ENCODE measurements at regions not wholly inside any gene's neighbourhood (a gene's known extent, or its start where the extent isn't known, plus 50 kb on each side); places are given as distances from the start of the nearest gene placed in this dataset.

DNA sequence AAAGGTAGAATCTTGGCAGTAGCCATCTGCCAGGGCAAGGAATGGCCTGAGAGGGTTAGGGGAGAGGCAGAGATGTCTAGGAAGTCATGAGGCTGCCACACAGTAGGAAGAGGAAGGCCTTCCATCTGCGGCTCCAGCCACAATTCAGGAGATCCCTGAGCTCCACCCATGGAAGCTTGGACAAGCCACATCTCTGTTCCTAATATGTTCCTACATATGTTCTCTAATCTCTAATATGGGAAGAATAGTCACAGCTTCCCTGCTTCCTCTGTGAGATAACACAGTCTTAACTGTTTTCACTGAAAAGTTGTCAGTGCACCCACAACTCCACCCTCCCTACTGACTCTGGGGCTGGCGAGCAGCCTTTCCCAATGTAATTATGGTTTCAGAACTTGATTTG, 109.5 kb downstream of the CDC7 start:
- Histone ChIP-seq H2BK120ac (ENCODE audit: low read depth, low read length) (no peak overlapping the region), H3K36me3 (replicated peaks in 1 of 2; ENCODE audit: control insufficient read depth in 2 of 2, insufficient read depth in 2 of 2, low read length in 2 of 2) (no peaks in the 10 kb centered on the region), H4K8ac (ENCODE audit: low read depth, low read length) (no peak overlapping the region), H3K27ac (replicated peaks; ENCODE audit: low read length) (no peak overlapping the region), H3K79me1 (ENCODE audit: low read depth, low read length) (no peaks in the 10 kb centered on the region), H3K4me2 (ENCODE audit: insufficient read depth, low read length, poor library complexity, severe bottlenecking) (no peak overlapping the region), H3K27me3 (ENCODE audit: control insufficient read depth in 3 of 3, insufficient read depth in 3 of 3, low read depth in 1 of 3, low read length in 3 of 3) (no peaks in the 10 kb centered on the region), H2AFZ (ENCODE audit: low read length) (peak overlapping the region; percentile 4), H2BK15ac (ENCODE audit: low read length) (no peak overlapping the region), H3K4me1 (ENCODE audit: control insufficient read depth in 2 of 2, insufficient read depth in 1 of 2, low read depth in 1 of 2, low read length in 2 of 2) (peaks cover 6 to 16% of the 10 kb centered on the region in 2 donors), H4K91ac (ENCODE audit: low read depth, low read length, poor library complexity) (no peak overlapping the region), H2BK12ac (ENCODE audit: low read length) (peak overlapping the region; percentile 84), H3K14ac (ENCODE audit: low read length) (no peak overlapping the region), H3K4me3 (ENCODE audit: low read length in 2 of 2) (no peak overlapping the region), H2BK5ac (ENCODE audit: low read length) (no peak overlapping the region), H3K9ac (ENCODE audit: low read depth, low read length, poor library complexity) (no peak overlapping the region), H3K4ac (ENCODE audit: low read length) (no peak overlapping the region), H3K9me3 (replicated peaks in 1 of 2; ENCODE audit: control insufficient read depth in 2 of 2, insufficient read depth in 1 of 2, low read depth in 1 of 2, low read length in 2 of 2) (no peaks in the 10 kb centered on the region), H3K18ac (ENCODE audit: low read length) (no peak overlapping the region), H2AK5ac (ENCODE audit: low read depth, low read length) (no peak overlapping the region), H3K23ac (ENCODE audit: low read depth, low read length, poor library complexity) (no peak overlapping the region)
- no CpG with 5 or more reads among the region's 2 CpGs for WGBS, 2 donors (ENCODE audit: extremely low coverage in 2 of 2, insufficient read length in 2 of 2, insufficient replicate concordance in 1 of 2)
- DNase-seq (ENCODE audit: low spot score) = no peak

DNA sequence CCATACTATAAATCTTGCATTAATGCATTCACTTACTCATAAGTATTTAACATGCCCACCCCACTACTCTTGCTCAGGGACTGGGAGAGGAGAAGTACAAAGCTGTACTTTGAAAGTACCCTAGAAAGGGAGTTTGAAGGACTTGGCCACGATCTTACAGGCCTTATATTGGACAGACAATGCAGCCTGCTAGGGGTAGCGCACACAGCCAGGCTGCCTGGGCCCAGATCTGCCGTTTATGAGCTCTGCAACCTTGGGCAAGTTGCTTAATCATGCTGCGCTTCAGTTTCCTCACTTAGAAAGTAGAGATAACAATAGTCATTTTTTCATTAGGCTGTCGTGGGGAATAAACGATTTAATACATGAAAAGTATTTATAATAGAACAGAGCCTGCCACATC, 110.1 kb downstream of the CDC7 start:
- Histone ChIP-seq H3K79me1 (ENCODE audit: low read depth, low read length) (no peaks in the 10 kb centered on the region), H2BK120ac (ENCODE audit: low read depth, low read length) (no peak overlapping the region), H3K36me3 (replicated peaks in 1 of 2; ENCODE audit: control insufficient read depth in 2 of 2, insufficient read depth in 2 of 2, low read length in 2 of 2) (no peaks in the 10 kb centered on the region), H3K27ac (replicated peaks; ENCODE audit: low read length) (no peak overlapping the region), H2BK5ac (ENCODE audit: low read length) (no peak overlapping the region), H3K14ac (ENCODE audit: low read length) (no peak overlapping the region), H3K4ac (ENCODE audit: low read length) (no peak overlapping the region), H3K9ac (ENCODE audit: low read depth, low read length, poor library complexity) (no peak overlapping the region), H3K27me3 (ENCODE audit: control insufficient read depth in 3 of 3, insufficient read depth in 3 of 3, low read depth in 1 of 3, low read length in 3 of 3) (no peaks in the 10 kb centered on the region), H4K8ac (ENCODE audit: low read depth, low read length) (no peak overlapping the region), H4K91ac (ENCODE audit: low read depth, low read length, poor library complexity) (no peak overlapping the region), H3K18ac (ENCODE audit: low read length) (no peak overlapping the region), H3K4me1 (ENCODE audit: control insufficient read depth in 2 of 2, insufficient read depth in 1 of 2, low read depth in 1 of 2, low read length in 2 of 2) (peaks cover 6 to 16% of the 10 kb centered on the region in 2 donors), H3K4me3 (ENCODE audit: low read length in 2 of 2) (no peak overlapping the region), H2AFZ (ENCODE audit: low read length) (no peak overlapping the region), H3K9me3 (replicated peaks in 1 of 2; ENCODE audit: control insufficient read depth in 2 of 2, insufficient read depth in 1 of 2, low read depth in 1 of 2, low read length in 2 of 2) (no peaks in the 10 kb centered on the region), H2BK12ac (ENCODE audit: low read length) (peak overlapping the region; percentile 41), H3K23ac (ENCODE audit: low read depth, low read length, poor library complexity) (no peak overlapping the region), H2BK15ac (ENCODE audit: low read length) (no peak overlapping the region), H2AK5ac (ENCODE audit: low read depth, low read length) (no peak overlapping the region), H3K4me2 (ENCODE audit: insufficient read depth, low read length, poor library complexity, severe bottlenecking) (no peak overlapping the region)
- WGBS, 2 donors (ENCODE audit: extremely low coverage in 2 of 2, insufficient read length in 2 of 2, insufficient replicate concordance in 1 of 2) = no CpG with 5 or more reads among the region's 6 CpGs
- DNase-seq (ENCODE audit: low spot score) = no peak

DNA sequence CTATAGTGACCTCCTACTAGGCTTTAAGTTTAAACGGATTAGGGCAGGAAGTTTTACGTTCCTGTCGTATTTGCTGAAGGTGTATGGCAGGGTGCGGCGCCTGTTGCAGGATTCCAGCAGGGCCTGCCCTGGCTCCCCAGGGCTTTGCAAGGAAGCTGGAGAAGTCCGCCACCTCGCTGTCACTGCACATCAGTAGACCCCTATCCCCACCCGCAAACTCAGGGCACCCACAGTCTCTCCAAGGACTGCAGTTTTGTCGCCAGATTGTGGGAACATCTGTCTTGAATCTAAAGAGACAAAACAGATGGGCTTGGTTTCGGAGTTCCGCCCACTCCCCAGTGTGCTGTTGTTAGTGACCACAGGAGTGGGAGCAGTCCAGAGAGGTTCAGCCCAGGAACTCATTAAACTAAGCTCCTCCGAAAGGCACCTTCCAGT, 110.8 kb downstream of the CDC7 start:
- no peaks in the 10 kb centered on the region for H3K27me3 ChIP-seq (ENCODE audit: control insufficient read depth in 3 of 3, insufficient read depth in 3 of 3, low read depth in 1 of 3, low read length in 3 of 3)
- DNase-seq (ENCODE audit: low spot score) = peak; percentile 46
- no peaks in the 10 kb centered on the region for H3K79me1 ChIP-seq (ENCODE audit: low read depth, low read length)
- H2BK12ac ChIP-seq (ENCODE audit: low read length) = no peak overlapping the region
- no peaks in the 10 kb centered on the region for H3K36me3 ChIP-seq (replicated peaks in 1 of 2; ENCODE audit: control insufficient read depth in 2 of 2, insufficient read depth in 2 of 2, low read length in 2 of 2)
- no peak overlapping the region for H2AFZ ChIP-seq (ENCODE audit: low read length)
- no peak overlapping the region for H4K8ac ChIP-seq (ENCODE audit: low read depth, low read length)
- peak overlapping the region; percentile 5 for H3K18ac ChIP-seq (ENCODE audit: low read length)
- H3K23ac ChIP-seq (ENCODE audit: low read depth, low read length, poor library complexity) = no peak overlapping the region
- no peak overlapping the region for H2AK5ac ChIP-seq (ENCODE audit: low read depth, low read length)
- no peaks in the 10 kb centered on the region for H3K9me3 ChIP-seq (replicated peaks in 1 of 2; ENCODE audit: control insufficient read depth in 2 of 2, insufficient read depth in 1 of 2, low read depth in 1 of 2, low read length in 2 of 2)
- H3K4me2 ChIP-seq (ENCODE audit: insufficient read depth, low read length, poor library complexity, severe bottlenecking) = peak overlapping the region; percentile 20
- peaks cover 6 to 13% of the 10 kb centered on the region in 2 donors for H3K4me1 ChIP-seq (ENCODE audit: control insufficient read depth in 2 of 2, insufficient read depth in 1 of 2, low read depth in 1 of 2, low read length in 2 of 2)
- no peak overlapping the region for H3K9ac ChIP-seq (ENCODE audit: low read depth, low read length, poor library complexity)
- H4K91ac ChIP-seq (ENCODE audit: low read depth, low read length, poor library complexity) = no peak overlapping the region
- no peak overlapping the region for H3K4ac ChIP-seq (ENCODE audit: low read length)
- WGBS, 2 donors (ENCODE audit: extremely low coverage in 2 of 2, insufficient read length in 2 of 2, insufficient replicate concordance in 1 of 2) = no CpG with 5 or more reads among the region's 12 CpGs
- H3K27ac ChIP-seq (replicated peaks; ENCODE audit: low read length) = peak overlapping the region; percentile 70
- H3K14ac ChIP-seq (ENCODE audit: low read length) = no peak overlapping the region
- H2BK120ac ChIP-seq (ENCODE audit: low read depth, low read length) = no peak overlapping the region
- H2BK15ac ChIP-seq (ENCODE audit: low read length) = no peak overlapping the region
- H2BK5ac ChIP-seq (ENCODE audit: low read length) = no peak overlapping the region
- no peak overlapping the region for H3K4me3 ChIP-seq (ENCODE audit: low read length in 2 of 2)

DNA sequence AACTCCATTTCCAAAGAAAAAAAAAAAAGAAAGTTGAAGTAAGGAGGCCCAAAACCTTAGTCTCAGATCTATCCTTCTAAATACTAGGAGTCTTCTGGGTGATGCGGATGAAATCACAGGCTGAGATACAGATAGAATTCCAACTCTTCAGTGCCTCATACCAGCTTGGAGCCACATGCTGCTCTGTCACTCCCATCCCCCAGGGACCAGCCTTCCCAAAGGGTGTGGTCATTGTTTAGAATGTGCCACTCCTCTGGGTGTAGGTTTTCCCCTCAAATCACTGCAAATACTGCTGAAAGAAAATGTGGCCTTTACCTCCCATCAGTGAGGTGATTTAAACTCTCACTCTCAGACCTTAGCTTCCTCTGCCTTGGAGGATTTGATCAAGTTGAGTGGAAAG, 112.9 kb downstream of the CDC7 start:
- H3K36me3 ChIP-seq (replicated peaks in 1 of 2; ENCODE audit: control insufficient read depth in 2 of 2, insufficient read depth in 2 of 2, low read length in 2 of 2) = no peaks in the 10 kb centered on the region
- H3K4me2 ChIP-seq (ENCODE audit: insufficient read depth, low read length, poor library complexity, severe bottlenecking) = no peak overlapping the region
- H3K4me1 ChIP-seq (ENCODE audit: control insufficient read depth in 2 of 2, insufficient read depth in 1 of 2, low read depth in 1 of 2, low read length in 2 of 2) = peaks cover 10 to 13% of the 10 kb centered on the region in 2 donors
- H3K23ac ChIP-seq (ENCODE audit: low read depth, low read length, poor library complexity) = no peak overlapping the region
- no peak overlapping the region for H3K4ac ChIP-seq (ENCODE audit: low read length)
- H2BK120ac ChIP-seq (ENCODE audit: low read depth, low read length) = no peak overlapping the region
- H4K8ac ChIP-seq (ENCODE audit: low read depth, low read length) = no peak overlapping the region
- H2BK12ac ChIP-seq (ENCODE audit: low read length) = no peak overlapping the region
- H2AFZ ChIP-seq (ENCODE audit: low read length) = no peak overlapping the region
- peaks cover 0 to 5% (median 0%) of the 10 kb centered on the region in 3 experiments for H3K27me3 ChIP-seq (ENCODE audit: control insufficient read depth in 3 of 3, insufficient read depth in 3 of 3, low read depth in 1 of 3, low read length in 3 of 3)
- H3K9me3 ChIP-seq (replicated peaks in 1 of 2; ENCODE audit: control insufficient read depth in 2 of 2, insufficient read depth in 1 of 2, low read depth in 1 of 2, low read length in 2 of 2) = no peaks in the 10 kb centered on the region
- H4K91ac ChIP-seq (ENCODE audit: low read depth, low read length, poor library complexity) = no peak overlapping the region
- H3K27ac ChIP-seq (replicated peaks; ENCODE audit: low read length) = no peak overlapping the region
- H3K14ac ChIP-seq (ENCODE audit: low read length) = no peak overlapping the region
- H3K18ac ChIP-seq (ENCODE audit: low read length) = no peak overlapping the region
- no peak for DNase-seq (ENCODE audit: low spot score)
- no peak overlapping the region for H2BK5ac ChIP-seq (ENCODE audit: low read length)
- H3K9ac ChIP-seq (ENCODE audit: low read depth, low read length, poor library complexity) = no peak overlapping the region
- H3K4me3 ChIP-seq (ENCODE audit: low read length in 2 of 2) = no peak overlapping the region
- no peak overlapping the region for H2BK15ac ChIP-seq (ENCODE audit: low read length)
- WGBS, 2 donors (ENCODE audit: extremely low coverage in 2 of 2, insufficient read length in 2 of 2, insufficient replicate concordance in 1 of 2) = no CpG with 5 or more reads among the region's 1 CpG
- no peaks in the 10 kb centered on the region for H3K79me1 ChIP-seq (ENCODE audit: low read depth, low read length)
- H2AK5ac ChIP-seq (ENCODE audit: low read depth, low read length) = no peak overlapping the region
